ENCODE measurements at regions not wholly inside any gene's neighbourhood (a gene's known extent, or its start where the extent isn't known, plus 50 kb on each side); places are given as distances from the start of the nearest gene placed in this dataset.
A peak's percentile ranks its signal among the peaks of the same experiment; 100 is the strongest.

GRCh38 chr2:234611209-234611608 lies 114.3 kb upstream of the ARL4C start:
- TF ChIP-seq, protein P1, sequence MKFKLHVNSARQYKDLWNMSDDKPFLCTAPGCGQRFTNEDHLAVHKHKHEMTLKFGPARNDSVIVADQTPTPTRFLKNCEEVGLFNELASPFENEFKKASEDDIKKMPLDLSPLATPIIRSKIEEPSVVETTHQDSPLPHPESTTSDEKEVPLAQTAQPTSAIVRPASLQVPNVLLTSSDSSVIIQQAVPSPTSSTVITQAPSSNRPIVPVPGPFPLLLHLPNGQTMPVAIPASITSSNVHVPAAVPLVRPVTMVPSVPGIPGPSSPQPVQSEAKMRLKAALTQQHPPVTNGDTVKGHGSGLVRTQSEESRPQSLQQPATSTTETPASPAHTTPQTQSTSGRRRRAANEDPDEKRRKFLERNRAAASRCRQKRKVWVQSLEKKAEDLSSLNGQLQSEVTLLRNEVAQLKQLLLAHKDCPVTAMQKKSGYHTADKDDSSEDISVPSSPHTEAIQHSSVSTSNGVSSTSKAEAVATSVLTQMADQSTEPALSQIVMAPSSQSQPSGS (CRISPR knock-in tag; IDR thresholded peaks at IDR 0.05; ENCODE audit: borderline replicate concordance, low read depth): no peak
- TF ChIP-seq ZNF416 (CRISPR knock-in tag; IDR thresholded peaks at IDR 0.05) (no peak), ZNF121 (CRISPR knock-in tag; IDR thresholded peaks at IDR 0.05) (no peak), MAX (CRISPR knock-in tag; IDR thresholded peaks at IDR 0.05) (no peak), USF2 (CRISPR knock-in tag; IDR thresholded peaks at IDR 0.05) (no peak), PREB (CRISPR knock-in tag; IDR thresholded peaks at IDR 0.05; ENCODE audit: borderline replicate concordance) (no peak), JUN (CRISPR knock-in tag; IDR thresholded peaks at IDR 0.05) (no peak)
- TF ChIP-seq, protein P2, sequence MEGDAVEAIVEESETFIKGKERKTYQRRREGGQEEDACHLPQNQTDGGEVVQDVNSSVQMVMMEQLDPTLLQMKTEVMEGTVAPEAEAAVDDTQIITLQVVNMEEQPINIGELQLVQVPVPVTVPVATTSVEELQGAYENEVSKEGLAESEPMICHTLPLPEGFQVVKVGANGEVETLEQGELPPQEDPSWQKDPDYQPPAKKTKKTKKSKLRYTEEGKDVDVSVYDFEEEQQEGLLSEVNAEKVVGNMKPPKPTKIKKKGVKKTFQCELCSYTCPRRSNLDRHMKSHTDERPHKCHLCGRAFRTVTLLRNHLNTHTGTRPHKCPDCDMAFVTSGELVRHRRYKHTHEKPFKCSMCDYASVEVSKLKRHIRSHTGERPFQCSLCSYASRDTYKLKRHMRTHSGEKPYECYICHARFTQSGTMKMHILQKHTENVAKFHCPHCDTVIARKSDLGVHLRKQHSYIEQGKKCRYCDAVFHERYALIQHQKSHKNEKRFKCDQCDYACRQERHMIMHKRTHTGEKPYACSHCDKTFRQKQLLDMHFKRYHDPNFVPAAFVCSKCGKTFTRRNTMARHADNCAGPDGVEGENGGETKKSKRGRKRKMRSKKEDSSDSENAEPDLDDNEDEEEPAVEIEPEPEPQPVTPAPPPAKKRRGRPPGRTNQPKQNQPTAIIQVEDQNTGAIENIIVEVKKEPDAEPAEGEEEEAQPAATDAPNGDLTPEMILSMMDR (IDR thresholded peaks at IDR 0.05): peak; percentile 40; the same call in 1 of the 2 replicates
- TF ChIP-seq, protein P3, sequence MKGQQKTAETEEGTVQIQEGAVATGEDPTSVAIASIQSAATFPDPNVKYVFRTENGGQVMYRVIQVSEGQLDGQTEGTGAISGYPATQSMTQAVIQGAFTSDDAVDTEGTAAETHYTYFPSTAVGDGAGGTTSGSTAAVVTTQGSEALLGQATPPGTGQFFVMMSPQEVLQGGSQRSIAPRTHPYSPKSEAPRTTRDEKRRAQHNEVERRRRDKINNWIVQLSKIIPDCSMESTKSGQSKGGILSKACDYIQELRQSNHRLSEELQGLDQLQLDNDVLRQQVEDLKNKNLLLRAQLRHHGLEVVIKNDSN (CRISPR knock-in tag; IDR thresholded peaks at IDR 0.05): no peak
- TF ChIP-seq, protein P4, sequence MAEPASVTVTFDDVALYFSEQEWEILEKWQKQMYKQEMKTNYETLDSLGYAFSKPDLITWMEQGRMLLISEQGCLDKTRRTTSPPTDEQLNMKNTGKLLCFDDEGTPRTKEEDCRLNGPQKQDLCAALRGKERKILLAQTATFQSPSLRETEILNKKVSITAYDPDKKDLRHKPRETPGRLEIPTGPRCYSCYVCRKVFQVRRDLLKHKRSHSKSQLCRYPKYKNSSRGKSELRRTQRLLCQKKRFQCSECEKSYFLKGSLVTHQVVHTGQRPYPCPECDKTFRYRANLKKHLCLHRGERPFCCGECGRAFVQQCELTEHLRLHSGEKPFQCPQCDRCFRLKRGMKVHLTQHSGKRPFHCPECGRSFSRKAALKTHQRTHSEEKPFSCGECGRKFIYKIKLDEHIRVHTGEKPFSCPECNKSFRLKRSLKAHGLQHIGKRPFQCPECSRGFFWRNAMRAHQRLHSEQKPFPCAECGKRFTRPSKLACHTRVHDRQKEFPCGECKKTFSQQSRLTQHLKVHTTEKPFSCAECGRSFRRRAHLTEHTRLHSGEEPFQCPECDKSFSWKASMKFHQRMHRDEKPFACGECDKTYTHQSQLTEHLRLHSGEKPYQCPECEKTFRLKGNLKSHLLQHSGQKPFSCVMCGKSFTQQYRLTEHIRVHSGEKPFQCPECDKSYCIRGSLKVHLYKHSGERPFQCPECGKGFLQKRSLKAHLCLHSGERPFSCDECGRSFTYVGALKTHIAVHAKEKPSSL (CRISPR knock-in tag; conservative IDR thresholded peaks at IDR 0.05): no peak
- TF ChIP-seq, protein P5, sequence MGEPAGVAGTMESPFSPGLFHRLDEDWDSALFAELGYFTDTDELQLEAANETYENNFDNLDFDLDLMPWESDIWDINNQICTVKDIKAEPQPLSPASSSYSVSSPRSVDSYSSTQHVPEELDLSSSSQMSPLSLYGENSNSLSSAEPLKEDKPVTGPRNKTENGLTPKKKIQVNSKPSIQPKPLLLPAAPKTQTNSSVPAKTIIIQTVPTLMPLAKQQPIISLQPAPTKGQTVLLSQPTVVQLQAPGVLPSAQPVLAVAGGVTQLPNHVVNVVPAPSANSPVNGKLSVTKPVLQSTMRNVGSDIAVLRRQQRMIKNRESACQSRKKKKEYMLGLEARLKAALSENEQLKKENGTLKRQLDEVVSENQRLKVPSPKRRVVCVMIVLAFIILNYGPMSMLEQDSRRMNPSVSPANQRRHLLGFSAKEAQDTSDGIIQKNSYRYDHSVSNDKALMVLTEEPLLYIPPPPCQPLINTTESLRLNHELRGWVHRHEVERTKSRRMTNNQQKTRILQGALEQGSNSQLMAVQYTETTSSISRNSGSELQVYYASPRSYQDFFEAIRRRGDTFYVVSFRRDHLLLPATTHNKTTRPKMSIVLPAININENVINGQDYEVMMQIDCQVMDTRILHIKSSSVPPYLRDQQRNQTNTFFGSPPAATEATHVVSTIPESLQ (CRISPR knock-in tag; IDR thresholded peaks at IDR 0.05): no peak

Measured in WTC11 (cell line).